Memory B cell (primary cell): ENCODE measurements at regions not wholly inside any gene's neighbourhood (a gene's known extent, or its start where the extent isn't known, plus 50 kb on each side); places are given as distances from the start of the nearest gene placed in this dataset.
A peak's percentile ranks its signal among the peaks of the same experiment; 100 is the strongest.
"Not testable (repeated sequence)": the region's sequence is repeated elsewhere in the genome, so short reads cannot be mapped to it uniquely, and the experiment has no call there.

Experiments
- ATAC-seq: fragments of 150-1000 bp; cut with Tn5 transposase; 2 replicates; pipeline ENCODE4 v1.10.0; 2021; ENCODE audit warnings: low read depth, mild to moderate bottlenecking, moderate library complexity
- DNase-seq, 2 donors: peaks; one replicate each; pipeline ENCODE4 v3.0.0; 2022; ENCODE audit warnings: low spot score in 2 of 2
- H3K27ac Mint-ChIP-seq: one replicate; pipeline ENCODE4 v1.8.0; 2022; ENCODE audit warnings: mild to moderate bottlenecking, moderate library complexity, mixed read lengths
- H3K27me3 Mint-ChIP-seq: one replicate; pipeline ENCODE4 v1.8.0; 2022; ENCODE audit warnings: mixed read lengths
- H3K36me3 Mint-ChIP-seq: one replicate; pipeline ENCODE4 v1.8.0; 2022; ENCODE audit warnings: mild to moderate bottlenecking, mixed read lengths
- H3K4me1 Mint-ChIP-seq: one replicate; pipeline ENCODE4 v1.8.0; 2022; ENCODE audit warnings: mixed read lengths
- H3K4me3 Mint-ChIP-seq: one replicate; pipeline ENCODE4 v1.8.0; 2022; ENCODE audit warnings: mild to moderate bottlenecking, moderate library complexity, mixed read lengths
- H3K9me3 Mint-ChIP-seq: one replicate; pipeline ENCODE4 v1.8.0; 2022; ENCODE audit warnings: mixed read lengths

DNA sequence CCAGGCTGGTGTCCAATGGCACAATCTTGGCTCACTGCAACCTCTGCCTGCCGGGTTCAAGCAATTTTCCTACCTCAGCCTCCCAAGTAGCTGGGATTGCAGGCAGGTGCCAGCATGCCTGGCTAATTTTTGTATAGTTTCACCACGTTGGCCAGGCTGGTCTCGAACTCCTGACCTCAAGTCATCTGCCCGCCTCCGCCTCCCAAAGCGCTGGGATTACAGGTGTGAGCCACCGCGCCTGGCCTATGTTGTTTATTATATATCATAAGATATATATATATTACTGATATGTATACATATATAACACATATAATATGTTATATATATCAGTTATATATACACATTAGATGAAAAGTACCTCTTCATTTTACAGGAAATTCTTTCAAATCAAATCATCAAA, 914.7 kb downstream of the FOXD4L5 start:
- not testable (repeated sequence) for H3K4me3 Mint-ChIP-seq, H3K4me1 Mint-ChIP-seq, DNase-seq, H3K9me3 Mint-ChIP-seq, H3K27me3 Mint-ChIP-seq, ATAC-seq, H3K36me3 Mint-ChIP-seq, H3K27ac Mint-ChIP-seq

DNA sequence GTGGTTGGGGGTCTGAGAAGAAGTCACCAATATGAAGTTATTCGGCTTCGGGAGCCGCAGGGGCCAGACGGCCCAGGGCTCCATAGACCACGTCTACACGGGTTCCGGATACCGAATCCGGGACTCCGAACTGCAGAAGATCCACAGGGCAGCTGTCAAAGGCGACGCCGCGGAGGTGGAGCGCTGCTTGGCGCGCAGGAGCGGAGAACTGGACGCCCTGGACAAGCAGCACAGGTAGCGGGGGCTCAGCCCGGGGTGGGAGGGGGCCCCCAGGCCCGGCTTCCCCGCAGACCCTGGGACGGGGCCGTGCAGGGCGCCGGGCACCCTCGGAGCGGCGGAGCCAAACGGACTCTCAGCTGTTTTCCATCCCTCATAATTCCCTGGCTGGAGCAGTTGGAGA, 915.4 kb downstream of the FOXD4L5 start:
- not testable (repeated sequence) for ATAC-seq, H3K27me3 Mint-ChIP-seq, DNase-seq, H3K27ac Mint-ChIP-seq, H3K4me1 Mint-ChIP-seq, H3K9me3 Mint-ChIP-seq, H3K4me3 Mint-ChIP-seq, H3K36me3 Mint-ChIP-seq

DNA sequence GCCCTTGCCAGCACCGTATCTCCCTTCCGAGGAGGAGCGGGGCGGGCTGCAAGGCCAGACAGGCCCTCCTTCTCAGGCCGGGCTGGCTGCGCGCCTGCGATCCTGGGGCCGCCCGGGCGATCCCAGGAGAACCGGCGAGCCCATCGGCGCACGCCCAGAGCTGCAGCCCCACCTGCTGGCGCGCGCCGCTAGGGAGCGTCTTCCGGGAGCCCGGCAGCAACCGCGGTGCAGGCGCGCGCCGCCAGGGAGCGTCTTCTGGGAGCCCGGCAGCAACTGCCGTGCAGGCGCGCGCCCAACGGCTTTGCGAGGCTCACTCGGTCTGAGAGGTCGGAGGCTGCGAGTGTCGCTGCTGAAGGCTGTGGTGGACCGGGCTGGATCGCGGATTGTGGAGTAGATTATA, 915.9 kb downstream of the FOXD4L5 start:
- H3K9me3 Mint-ChIP-seq, H3K27me3 Mint-ChIP-seq, H3K27ac Mint-ChIP-seq, H3K4me1 Mint-ChIP-seq, H3K4me3 Mint-ChIP-seq, H3K36me3 Mint-ChIP-seq: not testable (repeated sequence)
- DNase-seq (peak; percentile 41 to 70), ATAC-seq (peak; percentile 100)

DNA sequence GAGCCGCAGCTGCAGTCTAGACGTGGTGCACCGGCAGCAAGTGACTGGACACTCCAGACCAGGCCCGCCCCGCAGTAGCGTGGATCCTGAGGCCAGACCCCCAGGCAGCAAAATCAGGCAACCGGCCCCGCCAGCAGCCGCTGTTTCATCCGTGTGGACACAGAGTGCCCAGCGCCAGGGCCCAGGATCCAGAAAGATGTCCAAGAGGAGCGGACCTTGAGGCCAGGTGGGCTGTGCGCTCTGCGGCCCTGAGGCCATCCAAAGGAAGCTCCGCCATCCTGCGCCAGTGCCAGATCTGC, 916.4 kb downstream of the FOXD4L5 start:
- H3K36me3 Mint-ChIP-seq: not testable (repeated sequence)
- peak overlapping the region; percentile 54 for H3K4me3 Mint-ChIP-seq

DNA sequence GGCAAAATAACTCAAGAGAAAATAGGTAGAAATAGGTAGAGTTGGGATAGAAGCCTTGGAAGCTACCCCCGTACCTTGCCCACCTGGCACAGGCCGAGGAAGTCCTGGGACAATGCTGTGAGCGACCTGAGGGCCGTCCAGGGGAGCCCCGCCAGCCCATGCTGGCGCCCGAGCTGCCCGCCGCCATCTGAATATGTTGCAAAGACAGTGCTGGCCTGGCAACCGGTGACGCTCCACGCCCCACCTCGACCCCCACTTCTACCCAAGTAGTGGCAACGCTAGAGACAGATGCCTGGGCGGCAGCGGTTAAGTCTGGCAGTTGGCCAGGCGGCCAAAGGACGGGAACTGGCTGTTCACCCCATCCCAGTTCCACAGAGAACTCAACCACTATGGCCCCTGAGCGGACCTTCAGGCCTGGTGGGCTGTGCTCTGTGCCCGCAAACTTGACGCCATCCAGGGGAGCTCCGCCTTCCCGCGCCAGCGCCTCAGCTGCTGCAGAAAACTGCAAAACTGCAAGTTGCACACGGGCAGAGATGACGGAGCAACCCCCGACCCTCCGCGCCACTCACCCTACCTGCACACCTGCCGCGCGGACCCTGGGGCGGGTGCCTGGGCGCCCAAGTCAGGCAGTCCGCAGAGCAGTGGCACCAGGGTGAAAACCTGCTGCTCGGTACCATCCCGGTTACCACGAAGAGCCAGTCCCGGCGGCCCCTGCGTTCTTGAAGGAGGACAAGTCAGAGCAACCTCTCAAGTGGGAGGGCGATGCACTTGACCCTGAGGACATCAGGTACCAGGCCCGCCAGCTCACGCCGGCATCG, 917.0 kb downstream of the FOXD4L5 start:
- not testable (repeated sequence) for H3K4me1 Mint-ChIP-seq, H3K27me3 Mint-ChIP-seq, H3K9me3 Mint-ChIP-seq, H3K36me3 Mint-ChIP-seq, DNase-seq, H3K27ac Mint-ChIP-seq, ATAC-seq
- peak overlapping the region; percentile 54 for H3K4me3 Mint-ChIP-seq

More for the DNA sequence above, 916.4 kb downstream of the FOXD4L5 start:
- H3K27me3 Mint-ChIP-seq, ATAC-seq, DNase-seq, H3K4me1 Mint-ChIP-seq, H3K9me3 Mint-ChIP-seq, H3K27ac Mint-ChIP-seq: not testable (repeated sequence)
